ENCODE measurements at regions not wholly inside any gene's neighbourhood (a gene's known extent, or its start where the extent isn't known, plus 50 kb on each side); places are given as distances from the start of the nearest gene placed in this dataset.

GRCh38 chr6:112931832-112932231 lies 584.7 kb downstream of the RFPL4B start:
- peaks cover 0 to 4% (median 0%) of the 10 kb centered on the region in 4 donors for H3K4me1 ChIP-seq
- no peak overlapping the region for H3K27ac ChIP-seq (replicated peaks in 1 of 4)
- WGBS: 59% methylated on average over 3 of the region's 3 CpGs
- H3K9me3 ChIP-seq: no peaks in the 10 kb centered on the region
- no peak for TF ChIP-seq POLR2A (IDR thresholded peaks at IDR 0.05; ENCODE audit: low read depth)
- no peak for TF ChIP-seq POLR2AphosphoS5 (IDR thresholded peaks at IDR 0.05)
- no peak for TF ChIP-seq EP300 (IDR thresholded peaks at IDR 0.05)
- TF ChIP-seq CTCF (IDR thresholded peaks at IDR 0.05): no peak
- no peak overlapping the region for H3K4me3 ChIP-seq
- H3K36me3 ChIP-seq: no peaks in the 10 kb centered on the region
- no peaks in the 10 kb centered on the region for H3K27me3 ChIP-seq
- no peak for DNase-seq (ENCODE audit: extremely low spot score)
- intact Hi-C loops (cut with DNase I): no loop called here

- no peaks in the 10 kb centered on the region for H3K36me3 ChIP-seq
- H3K4me3 ChIP-seq: no peak overlapping the region
- no peaks in the 10 kb centered on the region for H3K9me3 ChIP-seq
- intact Hi-C loops (cut with DNase I): no loop called here
- TF ChIP-seq CTCF (IDR thresholded peaks at IDR 0.05): no peak
- TF ChIP-seq POLR2AphosphoS5 (IDR thresholded peaks at IDR 0.05): no peak
- TF ChIP-seq POLR2A (IDR thresholded peaks at IDR 0.05; ENCODE audit: low read depth): no peak
- no peak for TF ChIP-seq EP300 (IDR thresholded peaks at IDR 0.05)
- H3K27me3 ChIP-seq: no peaks in the 10 kb centered on the region
- DNase-seq (ENCODE audit: extremely low spot score): no peak
- H3K4me1 ChIP-seq: peaks cover 0 to 5% (median 0%) of the 10 kb centered on the region in 4 donors
- H3K27ac ChIP-seq (replicated peaks in 1 of 4): no peak overlapping the region
Observed at GRCh38 chr6:112933947-112934346, 586.8 kb downstream of the RFPL4B start.

GRCh38 chr6:112934433-112935327 lies 587.5 kb downstream of the RFPL4B start:
- Histone ChIP-seq H3K36me3 (no peaks in the 10 kb centered on the region), H3K9me3 (no peaks in the 10 kb centered on the region), H3K4me1 (peaks cover 0 to 10% (median 1%) of the 10 kb centered on the region in 4 donors), H3K27ac (replicated peaks in 1 of 4) (no peak overlapping the region), H3K4me3 (no peak overlapping the region), H3K27me3 (no peaks in the 10 kb centered on the region)
- no peak for DNase-seq (ENCODE audit: extremely low spot score)
- 52% methylated on average over 1 of the region's 1 CpG for WGBS
- intact Hi-C loops (cut with DNase I): no loop called here
- TF ChIP-seq POLR2AphosphoS5 (IDR thresholded peaks at IDR 0.05) (no peak), CTCF (IDR thresholded peaks at IDR 0.05) (no peak), POLR2A (IDR thresholded peaks at IDR 0.05; ENCODE audit: low read depth) (no peak), EP300 (IDR thresholded peaks at IDR 0.05) (no peak)

GRCh38 chr6:112935402-112936078 lies 588.4 kb downstream of the RFPL4B start:
- WGBS: 87% methylated on average over 2 of the region's 2 CpGs
- no peak for DNase-seq (ENCODE audit: extremely low spot score)
- Histone ChIP-seq H3K36me3 (no peaks in the 10 kb centered on the region), H3K27ac (replicated peaks in 1 of 4) (no peak overlapping the region), H3K4me3 (no peak overlapping the region), H3K9me3 (no peaks in the 10 kb centered on the region), H3K4me1 (peaks cover 0 to 12% (median 6%) of the 10 kb centered on the region in 4 donors), H3K27me3 (no peaks in the 10 kb centered on the region)
- TF ChIP-seq EP300 (IDR thresholded peaks at IDR 0.05) (no peak), POLR2AphosphoS5 (IDR thresholded peaks at IDR 0.05) (no peak), POLR2A (IDR thresholded peaks at IDR 0.05; ENCODE audit: low read depth) (no peak), CTCF (IDR thresholded peaks at IDR 0.05) (no peak)
- intact Hi-C loops (cut with DNase I): no loop called here
